IMR-90 (cell line): ENCODE measurements at regions not wholly inside any gene's neighbourhood (a gene's known extent, or its start where the extent isn't known, plus 50 kb on each side); places are given as distances from the start of the nearest gene placed in this dataset.

Source experiments
- ATAC-seq: fragments of 200-7000 bp; cut with Tn5 transposase; 2 replicates; pipeline ENCODE4 v1.9.1; 2020; ENCODE audit warnings: low read depth, mild to moderate bottlenecking, moderate library complexity
- BruUV-seq: library from RNA; stranded (reverse); fragments of 400-500 nt; replicated peaks from 2 replicates; lab custom pipeline; 2021; lab: Mats Ljungman, UMichigan
- CTCF ChIA-PET: fragments of 300-600 bp; formaldehyde crosslinking; extraction: SDS; loops from one replicate; lab custom pipeline; 2021; ENCODE audit warnings: antibody characterized with exemption; lab: Yijun Ruan, JAX
- POLR2A ChIA-PET: fragments of 300-600 bp; sonication (Branson Sonifier 250); formaldehyde crosslinking; loops from one replicate; lab custom pipeline; 2022; ENCODE audit warnings: antibody characterized with exemption; ENCODE audit not compliant: unreplicated experiment; lab: Charles Lee
- DNase-seq: peaks from one replicate; pipeline ENCODE4 v3.0.0; 2013
- H2AFZ ChIP-seq: replicated peaks from 2 replicates; pipeline ENCODE3; 2013; ENCODE audit warnings: low read length, mild to moderate bottlenecking; ENCODE audit not compliant: poor library complexity
- H2AK5ac ChIP-seq: 2 replicates; pipeline ENCODE4 v1.6.1; 2013; ENCODE audit warnings: low read depth, low read length, inconsistent platforms
- H2AK9ac ChIP-seq: replicated peaks from 2 replicates; pipeline ENCODE3; 2013; ENCODE audit warnings: mild to moderate bottlenecking, low read depth, low read length, moderate library complexity; ENCODE audit not compliant: poor library complexity
- H2BK120ac ChIP-seq: 2 replicates; pipeline ENCODE4 v1.6.1; 2013; ENCODE audit warnings: low read depth, low read length, inconsistent platforms
- H2BK15ac ChIP-seq: 3 replicates; pipeline ENCODE4 v1.6.1; 2013; ENCODE audit warnings: low read depth, low read length, inconsistent platforms
- H2BK20ac ChIP-seq: 2 replicates; pipeline ENCODE4 v1.6.1; 2013; ENCODE audit warnings: low read depth, mild to moderate bottlenecking, inconsistent platforms, low read length, moderate library complexity
- H2BK5ac ChIP-seq: 2 replicates; pipeline ENCODE4 v1.6.1; 2013; ENCODE audit warnings: mild to moderate bottlenecking, low read depth, low read length, inconsistent platforms; ENCODE audit not compliant: poor library complexity, severe bottlenecking
- H3K14ac ChIP-seq: replicated peaks from 2 replicates; pipeline ENCODE4 v1.6.1; 2013; ENCODE audit warnings: low read depth, low read length, inconsistent platforms
- H3K18ac ChIP-seq: 2 replicates; pipeline ENCODE4 v1.6.1; 2013; ENCODE audit warnings: low read depth, low read length, control low read depth
- H3K23ac ChIP-seq: 2 replicates; pipeline ENCODE4 v1.6.1; 2013; ENCODE audit warnings: low read depth, low read length, inconsistent platforms
- H3K27ac ChIP-seq: 2 replicates; pipeline ENCODE4 v1.5.1; 2013; ENCODE audit warnings: mild to moderate bottlenecking, control low read depth, low read length; ENCODE audit not compliant: insufficient read depth
- H3K27me3 ChIP-seq: 2 replicates; pipeline ENCODE4 v1.6.1; 2013; ENCODE audit warnings: low read length; ENCODE audit not compliant: control insufficient read depth, insufficient read depth
- H3K36me3 ChIP-seq: 2 replicates; pipeline ENCODE4 v1.6.1; 2013; ENCODE audit warnings: low read length, mixed read lengths; ENCODE audit not compliant: control insufficient read depth, insufficient read depth
- H3K4ac ChIP-seq: 2 replicates; pipeline ENCODE4 v1.6.1; 2013; ENCODE audit warnings: low read depth, low read length, inconsistent platforms
- H3K4me1 ChIP-seq: 2 replicates; pipeline ENCODE4 v1.6.1; 2013; ENCODE audit warnings: low read length, mixed read lengths; ENCODE audit not compliant: control insufficient read depth, insufficient read depth
- H3K4me2 ChIP-seq: 2 replicates; pipeline ENCODE4 v1.6.1; 2013; ENCODE audit warnings: low read depth, mild to moderate bottlenecking, control low read depth, low read length, moderate library complexity
- H3K4me3 ChIP-seq: 2 replicates; pipeline ENCODE4 v1.5.1; 2013; ENCODE audit warnings: low read depth, mild to moderate bottlenecking, control low read depth, low read length, moderate library complexity; ENCODE audit not compliant: insufficient read depth
- H3K56ac ChIP-seq: 2 replicates; pipeline ENCODE4 v1.6.1; 2013; ENCODE audit warnings: low read length, inconsistent platforms; ENCODE audit not compliant: insufficient read depth; ENCODE audit errors: extremely low read depth
- H3K79me1 ChIP-seq, 2 experiments: 2 replicates each; pipeline ENCODE4 v1.6.1; 2013; ENCODE audit warnings: low read length in 2 of 2, inconsistent platforms in 1 of 2, low read depth in 1 of 2
- H3K9ac ChIP-seq: 2 replicates; pipeline ENCODE4 v1.6.1; 2013; ENCODE audit warnings: low read depth, low read length, control low read depth
- H3K9me1 ChIP-seq: 2 replicates; pipeline ENCODE4 v1.6.1; 2013; ENCODE audit warnings: low read length, inconsistent platforms; ENCODE audit not compliant: insufficient read depth
- H3K9me3 ChIP-seq: 2 replicates; pipeline ENCODE4 v1.6.1; 2013; ENCODE audit warnings: low read length; ENCODE audit not compliant: control insufficient read depth, insufficient read depth
- H4K20me1 ChIP-seq: 2 replicates; pipeline ENCODE4 v1.6.1; 2013; ENCODE audit warnings: low read length, inconsistent platforms; ENCODE audit not compliant: insufficient read depth
- H4K5ac ChIP-seq: 2 replicates; pipeline ENCODE4 v1.6.1; 2013; ENCODE audit warnings: mild to moderate bottlenecking, low read depth, low read length, control low read depth
- H4K8ac ChIP-seq, 2 experiments: 2 replicates each; pipeline ENCODE4 v1.6.1; 2013; ENCODE audit warnings: low read depth in 2 of 2, low read length in 2 of 2, control low read depth in 1 of 2, inconsistent platforms in 1 of 2
- H4K91ac ChIP-seq: 2 replicates; pipeline ENCODE4 v1.6.1; 2013; ENCODE audit warnings: low read depth, low read length, inconsistent platforms; ENCODE audit not compliant: insufficient read depth
- BHLHE40 ChIP-seq: fragments of 150-350 bp; IDR thresholded peaks from 2 replicates; pipeline ENCODE4 v1.6.1; 2016; ENCODE audit warnings: mild to moderate bottlenecking, low read depth, low read length
- CEBPB ChIP-seq: IDR thresholded peaks from 2 replicates; pipeline ENCODE4 v1.6.1; 2012; ENCODE audit warnings: low read depth, low read length, improper control_type of control experiment
- CHD1 ChIP-seq: IDR thresholded peaks from 2 replicates; pipeline ENCODE4 v1.6.1; 2012; ENCODE audit warnings: low read depth, low read length, improper control_type of control experiment
- FOS ChIP-seq: fragments of 150-350 bp; IDR thresholded peaks from 2 replicates; pipeline ENCODE4 v1.6.1; 2016; ENCODE audit warnings: low read depth, low read length
- MAFK ChIP-seq: IDR thresholded peaks from 2 replicates; pipeline ENCODE4 v1.6.1; 2012; ENCODE audit warnings: low read depth, low read length, improper control_type of control experiment
- MAZ ChIP-seq: IDR thresholded peaks from 2 replicates; pipeline ENCODE4 v1.6.1; 2012; ENCODE audit warnings: low read depth, mild to moderate bottlenecking, low read length, improper control_type of control experiment, moderate library complexity, borderline replicate concordance
- MXI1 ChIP-seq: IDR thresholded peaks from 2 replicates; pipeline ENCODE4 v1.6.1; 2012; ENCODE audit warnings: low read depth, mild to moderate bottlenecking, low read length, moderate library complexity, borderline replicate concordance
- NFE2L2 ChIP-seq: fragments of 150-350 bp; IDR thresholded peaks from 2 replicates; pipeline ENCODE4 v1.6.1; 2016; ENCODE audit warnings: low read depth, mild to moderate bottlenecking, low read length
- POLR2A ChIP-seq: IDR thresholded peaks from 2 replicates; pipeline ENCODE4 v1.6.1; 2012; ENCODE audit warnings: mild to moderate bottlenecking, low read depth, low read length
- RAD21 ChIP-seq: IDR thresholded peaks from 2 replicates; pipeline ENCODE4 v1.6.1; 2012; ENCODE audit warnings: low read length, improper control_type of control experiment
- RCOR1 ChIP-seq: IDR thresholded peaks from 2 replicates; pipeline ENCODE4 v1.6.1; 2012; ENCODE audit warnings: mild to moderate bottlenecking, low read length, improper control_type of control experiment; ENCODE audit not compliant: insufficient replicate concordance
- RFX5 ChIP-seq: IDR thresholded peaks from 2 replicates; pipeline ENCODE4 v1.8.0; 2012; ENCODE audit warnings: low read depth, mild to moderate bottlenecking, low read length, moderate library complexity
- SMC3 ChIP-seq: fragments of 150-350 bp; IDR thresholded peaks from 2 replicates; pipeline ENCODE4 v1.6.1; 2016; ENCODE audit warnings: low read depth, mild to moderate bottlenecking, antibody characterized with exemption, low read length, moderate library complexity
- USF2 ChIP-seq: fragments of 150-350 bp; IDR thresholded peaks from 2 replicates; pipeline ENCODE4 v1.6.1; 2017; ENCODE audit warnings: mild to moderate bottlenecking, antibody characterized with exemption, low read length, low read depth
- WGBS, 2 experiments: methylation state at CpG; one replicate each; pipeline versions ENCODE4 v1.1.5 to v1.1.7; 2013; ENCODE audit warnings: missing lambda C conversion rate in 2 of 2; ENCODE audit not compliant: insufficient read length in 1 of 2; ENCODE audit errors: extremely low coverage in 2 of 2; 5-methylcytosine and 5-hydroxymethylcytosine counted together
- dilution Hi-C: fragments of 300-500 bp; cut with HindIII; formaldehyde crosslinking; loops from one replicate; pipeline ENCODE4 v1.14.3; 2018; ENCODE audit warnings: low sequenced_read_pairs; ENCODE audit not compliant: unreplicated experiment
- in situ Hi-C: fragments of 300-500 bp; cut with MboI; formaldehyde crosslinking; loops from 3 replicates; pipeline ENCODE4 v1.14.3; 2019; ENCODE audit warnings: low sequenced_read_pairs, inconsistent platforms, mixed read lengths
- intact Hi-C: fragments of 100-400 bp; cut with micrococcal nuclease; formaldehyde crosslinking; loops from 2 replicates; pipeline ENCODE4 v1.10.0; 2022

- H3K79me1 ChIP-seq: no peaks in the 10 kb centered on the region
- H3K27ac ChIP-seq: no peak overlapping the region
- H2AK5ac ChIP-seq: no peak overlapping the region
- ATAC-seq (no peak), DNase-seq (no peak)
- no peak for TF ChIP-seq USF2
- no peak for TF ChIP-seq CHD1
- no peak for TF ChIP-seq MAFK
- no peak for TF ChIP-seq CEBPB
- no peak for TF ChIP-seq NFE2L2
- no peak for TF ChIP-seq BHLHE40
- no peak for TF ChIP-seq POLR2A
- no peak for TF ChIP-seq MAZ
- no peak for TF ChIP-seq SMC3
- TF ChIP-seq MXI1: no peak
- no peak for TF ChIP-seq FOS
- no peak for TF ChIP-seq RFX5
- no peak for TF ChIP-seq RAD21
- no peak for TF ChIP-seq RCOR1
- H2AK9ac ChIP-seq: no peak overlapping the region
- no peak overlapping the region for H2AFZ ChIP-seq
- CTCF ChIA-PET: no interaction called here
- no peak overlapping the region for H3K4me2 ChIP-seq
- H3K4me3 ChIP-seq: no peak overlapping the region
- no peaks in the 10 kb centered on the region for H3K9me1 ChIP-seq
- no peaks in the 10 kb centered on the region for H3K27me3 ChIP-seq
- dilution Hi-C loops: no loop called here
- H3K36me3 ChIP-seq: no peaks in the 10 kb centered on the region
- in situ Hi-C loops: no loop called here
- no peak overlapping the region for H4K5ac ChIP-seq
- no TSS peak for BruUV-seq
- no peaks in the 10 kb centered on the region for H3K4me1 ChIP-seq
- no peak overlapping the region for H3K9ac ChIP-seq
- no peak overlapping the region for H3K23ac ChIP-seq
- H4K91ac ChIP-seq: no peak overlapping the region
- no peak overlapping the region for H2BK120ac ChIP-seq
- intact Hi-C loops: no loop called here
- H2BK5ac ChIP-seq: no peak overlapping the region
- WGBS, 2 experiments: 20% methylated on average over 1 of the region's 5 CpGs; no CpG with 5 or more reads in 1 of the 2 experiments
- peaks cover 3% of the 10 kb centered on the region for H3K9me3 ChIP-seq
- H4K8ac ChIP-seq: no peak overlapping the region
- no peak overlapping the region for H3K56ac ChIP-seq
- no peak overlapping the region for H2BK20ac ChIP-seq
- H2BK15ac ChIP-seq: no peak overlapping the region
- no peaks in the 10 kb centered on the region for H4K20me1 ChIP-seq
- POLR2A ChIA-PET: no interaction called here
- no peak overlapping the region for H3K18ac ChIP-seq
- H3K14ac ChIP-seq: no peak overlapping the region
- H3K4ac ChIP-seq: no peak overlapping the region
Observed at GRCh38 chr9:1875921-1876448, 139.2 kb upstream of the SMARCA2 start.
